ENCODE measurements at regions not wholly inside any gene's neighbourhood (a gene's known extent, or its start where the extent isn't known, plus 50 kb on each side); places are given as distances from the start of the nearest gene placed in this dataset.
"Not testable (repeated sequence)": the region's sequence is repeated elsewhere in the genome, so short reads cannot be mapped to it uniquely, and the experiment has no call there.

GRCh38 chr7:128561116-128561722 is 84.7 kb downstream of the METTL2B start:
- 69 to 76% methylated on average over 3 of the region's 4 CpGs for WGBS, 2 donors (ENCODE audit: low coverage in 1 of 2)
- not testable (repeated sequence) for H3K27ac ChIP-seq, ATAC-seq, H3K4me3 ChIP-seq, H3K27me3 ChIP-seq, H3K9me3 ChIP-seq
- H3K4me1 ChIP-seq, result peaks cover 0 to 21% (median 0%) of the 10 kb centered on the region in 3 donors
- H3K36me3 ChIP-seq, result peaks cover 0 to 12% of the 10 kb centered on the region in 2 donors

- not testable (repeated sequence) for H3K4me3 ChIP-seq, H3K9me3 ChIP-seq, H3K27ac ChIP-seq, H3K27me3 ChIP-seq, ATAC-seq
- peaks cover 0 to 21% (median 0%) of the 10 kb centered on the region in 3 donors for H3K4me1 ChIP-seq
- WGBS, 2 donors (ENCODE audit: low coverage in 1 of 2), result 70 to 92% methylated on average over 2 to 4 of the region's 5 CpGs
- H3K36me3 ChIP-seq, result peaks cover 0 to 12% of the 10 kb centered on the region in 2 donors
Measured at GRCh38 chr7:128562795-128563194, 86.2 kb downstream of the METTL2B start.

GRCh38 chr7:128564123-128564700 is 87.7 kb downstream of the METTL2B start:
- H3K4me3 ChIP-seq, ATAC-seq, H3K27me3 ChIP-seq, H3K9me3 ChIP-seq, H3K27ac ChIP-seq: not testable (repeated sequence)
- Histone ChIP-seq H3K36me3 (peaks cover 0 to 12% of the 10 kb centered on the region in 2 donors), H3K4me1 (peaks cover 0 to 21% (median 0%) of the 10 kb centered on the region in 3 donors)
- 92% methylated on average over 2 of the region's 2 CpGs; no CpG with 5 or more reads in 1 of the 2 donors for WGBS, 2 donors (ENCODE audit: low coverage in 1 of 2)

- H3K4me3 ChIP-seq, ATAC-seq, H3K27ac ChIP-seq, H3K9me3 ChIP-seq, H3K27me3 ChIP-seq: not testable (repeated sequence)
- peaks cover 0 to 13% of the 10 kb centered on the region in 2 donors for H3K36me3 ChIP-seq
- H3K4me1 ChIP-seq, result peaks cover 0 to 20% (median 0%) of the 10 kb centered on the region in 3 donors
- 60 to 70% methylated on average over 3 to 4 of the region's 4 CpGs for WGBS, 2 donors (ENCODE audit: low coverage in 1 of 2)
Measured at GRCh38 chr7:128564932-128565864, 88.7 kb downstream of the METTL2B start.

- H3K4me1 ChIP-seq, H3K9me3 ChIP-seq, ATAC-seq, H3K27me3 ChIP-seq, H3K4me3 ChIP-seq, H3K27ac ChIP-seq: not testable (repeated sequence)
- H3K36me3 ChIP-seq, result peaks cover 0 to 29% of the 10 kb centered on the region in 2 donors
- 93 to 95% methylated on average over 2 to 3 of the region's 3 CpGs for WGBS, 2 donors (ENCODE audit: low coverage in 1 of 2)
Measured at GRCh38 chr7:128575277-128575676, 96.8 kb upstream of the GARIN1A start.

GRCh38 chr7:128576953-128577352 is 95.1 kb upstream of the GARIN1A start:
- not testable (repeated sequence) for ATAC-seq, H3K27ac ChIP-seq
- WGBS, 2 donors (ENCODE audit: low coverage in 1 of 2), result no CpG with 5 or more reads among the region's 27 CpGs

GRCh38 chr7:128579843-128580242 is 92.2 kb upstream of the GARIN1A start:
- H3K9me3 ChIP-seq, ATAC-seq, H3K27ac ChIP-seq, H3K4me3 ChIP-seq, H3K4me1 ChIP-seq, H3K27me3 ChIP-seq: not testable (repeated sequence)
- peaks cover 0 to 29% of the 10 kb centered on the region in 2 donors for H3K36me3 ChIP-seq
- WGBS, 2 donors (ENCODE audit: low coverage in 1 of 2), result 75% methylated on average over 2 of the region's 4 CpGs; no CpG with 5 or more reads in 1 of the 2 donors

More at GRCh38 chr7:128576953-128577352, 95.1 kb upstream of the GARIN1A start:
- H3K4me3 ChIP-seq, H3K9me3 ChIP-seq, H3K4me1 ChIP-seq, H3K27me3 ChIP-seq: not testable (repeated sequence)
- H3K36me3 ChIP-seq, result peaks cover 0 to 33% of the 10 kb centered on the region in 2 donors

- H3K4me1 ChIP-seq, H3K4me3 ChIP-seq, H3K27ac ChIP-seq, H3K9me3 ChIP-seq, ATAC-seq, H3K27me3 ChIP-seq: not testable (repeated sequence)
- WGBS, 2 donors (ENCODE audit: low coverage in 1 of 2), result 77 to 78% methylated on average over 1 to 4 of the region's 5 CpGs
- peaks cover 0 to 34% of the 10 kb centered on the region in 2 donors for H3K36me3 ChIP-seq
Measured at GRCh38 chr7:128581100-128581499, 91.0 kb upstream of the GARIN1A start.

GRCh38 chr7:128581825-128582561 is 90.1 kb upstream of the GARIN1A start:
- WGBS, 2 donors (ENCODE audit: low coverage in 1 of 2), result 100% methylated on average over 1 of the region's 2 CpGs; no CpG with 5 or more reads in 1 of the 2 donors
- ATAC-seq, result not testable (repeated sequence)

GRCh38 chr7:128586715-128587114 is 85.4 kb upstream of the GARIN1A start:
- peaks cover 0 to 23% of the 10 kb centered on the region in 2 donors for H3K36me3 ChIP-seq
- H3K27me3 ChIP-seq, H3K9me3 ChIP-seq, H3K27ac ChIP-seq, ATAC-seq, H3K4me3 ChIP-seq, H3K4me1 ChIP-seq: not testable (repeated sequence)

More at GRCh38 chr7:128581825-128582561, 90.1 kb upstream of the GARIN1A start:
- H3K4me1 ChIP-seq, H3K4me3 ChIP-seq, H3K9me3 ChIP-seq, H3K27me3 ChIP-seq, H3K27ac ChIP-seq: not testable (repeated sequence)
- H3K36me3 ChIP-seq, result peaks cover 0 to 33% of the 10 kb centered on the region in 2 donors

All from gastroesophageal sphincter (tissue), 4 donors.